Muscle of arm (tissue), 1 donor: ENCODE measurements at regions not wholly inside any gene's neighbourhood (a gene's known extent, or its start where the extent isn't known, plus 50 kb on each side); places are given as distances from the start of the nearest gene placed in this dataset.
A peak's percentile ranks its signal among the peaks of the same experiment; 100 is the strongest.

Experiments
- DNase-seq: peaks from one replicate; pipeline ENCODE4 v3.0.0-alpha.2; 2013

GRCh38 chr9:95822583-95823431 lies 52.7 kb upstream of the ERCC6L2 start:
- no peak for DNase-seq

GRCh38 chr9:95822015-95822414 lies 53.5 kb upstream of the ERCC6L2 start:
- DNase-seq: no peak

GRCh38 chr9:95820074-95820473 lies 55.4 kb upstream of the ERCC6L2 start:
- peak; percentile 17 for DNase-seq

DNA sequence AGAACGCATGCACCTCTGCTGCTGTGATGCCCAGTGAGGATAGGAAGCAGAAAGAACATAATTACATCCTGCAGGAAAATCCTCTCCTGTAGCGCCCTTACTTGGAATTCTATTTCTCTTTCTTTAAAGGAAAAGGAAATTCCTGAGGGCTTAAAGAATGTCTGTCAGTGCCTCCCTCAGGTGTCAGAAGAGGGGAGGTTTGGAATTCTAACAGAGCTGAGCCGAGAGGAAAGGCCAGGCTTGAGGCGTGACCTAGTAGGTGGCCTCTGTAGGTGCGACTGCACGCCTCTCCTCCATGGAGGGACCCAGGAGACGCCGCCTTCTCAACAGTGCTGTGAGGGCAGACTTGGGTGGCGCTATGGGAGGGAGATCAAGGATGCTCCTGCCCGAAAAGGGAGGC lies 55.9 kb upstream of the ERCC6L2 start:
- no peak for DNase-seq

DNA sequence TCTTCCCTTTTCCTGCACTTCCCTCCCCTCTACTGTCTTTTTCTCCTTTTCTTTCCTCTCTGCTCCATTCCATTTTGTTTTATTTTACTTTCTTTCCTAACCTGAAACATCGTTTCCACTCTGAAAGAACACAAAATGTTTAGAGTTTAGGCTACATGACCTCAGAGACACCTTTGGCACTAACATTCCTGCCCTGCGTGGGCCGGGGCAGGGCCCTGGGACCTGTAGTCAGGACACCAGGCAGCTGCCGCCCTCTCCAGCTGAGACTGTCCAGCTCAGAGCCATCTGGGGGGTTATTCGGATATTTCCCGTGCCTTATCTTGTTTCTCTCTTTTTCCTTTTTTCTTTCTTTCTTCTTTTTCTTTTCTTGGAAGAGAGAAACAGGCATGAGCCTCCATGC lies 58.3 kb upstream of the ERCC6L2 start:
- DNase-seq: no peak

DNA sequence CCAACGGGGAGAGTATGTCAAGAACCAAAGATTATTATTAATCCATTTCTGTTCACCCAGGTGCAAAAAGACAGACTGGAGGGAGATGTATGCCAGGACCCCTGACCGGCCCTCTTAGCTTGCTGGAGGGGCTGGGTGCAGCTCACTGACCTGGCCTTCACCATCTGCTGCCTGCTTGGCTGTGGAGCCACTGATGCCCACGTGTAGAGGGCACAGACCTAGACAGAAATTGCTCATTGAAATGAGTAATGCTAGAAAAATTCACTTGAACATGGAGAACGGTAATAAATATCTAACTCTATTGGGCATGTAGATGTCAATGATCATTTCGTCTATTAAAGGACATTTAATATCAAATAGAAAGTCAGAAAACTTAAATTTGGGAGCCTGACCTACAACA lies 58.8 kb upstream of the ERCC6L2 start:
- no peak for DNase-seq

DNA sequence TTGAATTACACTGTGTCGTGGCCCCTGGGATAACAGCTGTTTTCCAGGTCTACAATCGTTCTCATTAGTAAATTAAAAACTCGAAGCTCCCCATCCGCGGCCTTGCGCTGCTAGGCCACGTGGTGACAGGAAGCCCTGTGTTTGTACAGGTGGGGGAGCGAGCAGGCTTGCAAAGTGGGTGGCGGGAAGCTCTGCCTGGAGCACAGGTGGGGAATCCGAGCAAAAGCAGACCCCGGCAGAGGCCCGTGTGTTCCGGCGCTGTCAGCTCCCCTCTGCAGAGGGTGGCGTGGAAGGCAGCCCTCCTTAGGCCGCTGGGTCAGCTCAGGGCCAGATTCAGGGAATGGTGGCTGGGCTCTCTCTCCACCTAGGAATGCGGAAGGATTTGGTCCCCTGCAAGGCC lies 59.5 kb upstream of the ERCC6L2 start:
- no peak for DNase-seq

DNA sequence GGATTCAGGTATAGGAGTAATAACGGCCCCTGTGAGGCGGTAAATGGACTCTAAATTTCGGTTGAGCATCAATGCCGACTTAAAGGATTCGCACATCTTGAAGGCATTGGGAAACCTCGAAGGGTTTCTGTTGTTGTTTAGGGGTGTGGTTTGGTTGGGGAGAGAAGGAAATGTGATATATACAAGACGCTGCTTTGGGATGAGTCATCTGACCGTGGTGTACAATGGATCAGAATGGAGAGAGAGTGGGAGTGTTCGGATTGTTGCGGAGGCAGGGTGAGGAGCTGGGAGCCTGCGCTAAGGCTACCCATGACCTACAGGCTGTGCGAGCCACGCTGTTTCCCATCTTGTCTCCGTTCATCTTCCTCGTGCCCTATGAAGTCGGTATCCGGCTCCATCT lies 60.4 kb upstream of the ERCC6L2 start:
- DNase-seq: peak; percentile 31

GRCh38 chr9:95813923-95814322 lies 61.6 kb upstream of the ERCC6L2 start:
- DNase-seq: no peak

GRCh38 chr9:95810814-95811213 lies 64.7 kb upstream of the ERCC6L2 start:
- no peak for DNase-seq

DNA sequence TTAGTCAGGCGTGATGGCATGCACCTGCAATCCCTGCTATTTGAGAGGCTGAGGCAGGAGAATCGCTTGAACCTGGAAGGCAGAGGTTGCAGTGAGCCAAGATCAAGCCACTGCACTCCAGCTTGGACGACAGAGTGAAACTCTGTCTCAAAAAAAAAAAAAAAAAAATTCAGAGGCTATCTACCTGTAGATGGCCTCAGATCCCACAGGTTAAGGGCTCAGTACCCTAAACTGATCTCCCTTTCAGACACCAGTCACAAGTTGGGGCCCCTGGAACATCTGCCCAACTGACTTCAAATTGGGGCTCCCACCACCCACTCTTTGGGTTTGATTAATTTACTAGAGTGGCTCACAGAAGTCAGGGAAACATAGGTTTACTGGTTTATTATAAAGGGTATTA lies 65.4 kb upstream of the ERCC6L2 start:
- DNase-seq: no peak

DNA sequence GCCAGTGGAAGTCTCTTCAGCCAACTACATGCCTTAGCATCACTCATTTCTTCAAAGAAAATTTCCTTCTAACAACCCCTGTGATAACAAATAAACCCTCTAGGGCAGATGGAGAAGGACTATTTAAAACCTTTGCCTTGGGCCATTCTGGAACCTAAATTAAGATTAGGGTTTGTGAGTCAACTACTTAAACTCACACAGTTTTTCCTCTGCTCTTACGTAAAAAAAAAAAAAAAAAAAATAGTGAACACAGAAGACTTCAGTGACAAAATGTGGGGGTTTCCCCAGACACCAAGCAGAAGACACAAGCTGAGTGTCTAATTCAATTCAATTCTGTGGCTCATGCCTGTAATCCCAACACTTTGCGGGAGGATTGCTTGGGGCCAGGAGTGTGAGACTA lies 65.8 kb upstream of the ERCC6L2 start:
- DNase-seq: no peak

DNA sequence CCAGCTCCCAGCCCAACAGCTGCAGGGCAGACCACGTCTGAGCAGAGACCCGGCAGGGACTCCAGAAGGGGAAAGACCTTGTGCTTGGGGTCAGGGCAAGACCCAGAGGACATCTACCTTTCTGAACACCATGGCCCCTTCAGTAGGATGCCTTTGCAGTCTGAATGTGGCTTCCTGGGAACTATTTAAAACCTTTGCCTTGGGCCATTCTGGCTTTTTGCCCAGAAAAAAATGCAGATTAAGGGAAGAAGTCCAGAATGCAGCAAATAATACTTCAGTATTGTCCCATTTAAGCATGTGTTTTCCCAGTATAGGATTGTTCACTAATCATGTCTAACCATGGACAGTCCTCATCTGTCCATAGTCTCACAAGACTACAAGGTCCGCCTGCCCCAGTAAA lies 67.5 kb upstream of the ERCC6L2 start:
- DNase-seq: peak; percentile 14

DNA sequence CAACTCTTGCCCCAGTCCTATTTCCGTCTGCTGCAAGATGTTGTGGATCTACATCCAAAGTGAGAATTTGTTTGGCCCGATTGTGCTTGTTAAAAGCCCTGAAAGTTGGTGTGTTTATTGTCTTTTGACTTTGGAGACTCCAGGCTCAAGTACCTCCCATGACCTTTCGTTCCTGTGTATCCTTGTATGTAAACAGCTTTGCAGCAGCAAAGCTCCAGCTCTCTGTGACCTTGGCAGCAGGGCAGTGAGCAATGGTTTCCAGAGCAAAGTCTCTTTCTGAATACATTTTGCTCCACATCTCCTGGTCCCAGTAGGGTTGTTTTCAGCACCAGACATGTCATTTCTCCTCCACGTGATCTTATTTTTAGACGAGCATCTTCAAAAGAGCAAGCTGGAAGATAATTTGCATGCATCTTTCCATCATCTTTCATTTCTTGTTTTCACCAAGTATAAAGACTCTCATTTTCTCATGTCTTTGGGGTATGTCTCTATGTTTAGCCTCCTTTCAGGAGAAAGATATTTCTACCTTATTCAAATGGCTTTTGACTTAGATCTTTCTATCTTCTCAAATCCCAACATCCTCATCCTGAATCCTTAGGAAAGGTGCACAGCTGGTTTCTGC lies 68.1 kb upstream of the ERCC6L2 start:
- DNase-seq: no peak

DNA sequence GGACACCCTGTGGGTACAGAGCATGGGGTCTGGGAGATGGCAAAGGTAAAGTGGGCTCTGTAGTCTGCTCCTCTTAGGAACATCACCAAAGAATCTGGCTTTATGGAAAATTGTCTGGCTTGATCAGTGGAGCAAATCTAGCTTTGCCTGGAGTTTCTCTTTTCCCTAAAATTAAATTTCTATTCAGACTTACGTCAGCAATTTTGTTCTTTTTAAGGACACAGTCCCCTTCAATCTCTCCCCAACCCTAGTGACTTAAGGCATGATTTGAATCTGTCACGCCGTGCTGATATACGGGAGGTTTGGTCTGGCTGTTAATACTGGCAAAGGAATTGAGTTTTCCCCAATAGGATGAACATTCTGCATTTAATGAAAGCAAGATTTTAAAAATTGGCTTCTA lies 72.3 kb upstream of the ERCC6L2 start:
- DNase-seq: no peak

GRCh38 chr9:95801797-95802196 lies 73.7 kb upstream of the ERCC6L2 start:
- no peak for DNase-seq

DNA sequence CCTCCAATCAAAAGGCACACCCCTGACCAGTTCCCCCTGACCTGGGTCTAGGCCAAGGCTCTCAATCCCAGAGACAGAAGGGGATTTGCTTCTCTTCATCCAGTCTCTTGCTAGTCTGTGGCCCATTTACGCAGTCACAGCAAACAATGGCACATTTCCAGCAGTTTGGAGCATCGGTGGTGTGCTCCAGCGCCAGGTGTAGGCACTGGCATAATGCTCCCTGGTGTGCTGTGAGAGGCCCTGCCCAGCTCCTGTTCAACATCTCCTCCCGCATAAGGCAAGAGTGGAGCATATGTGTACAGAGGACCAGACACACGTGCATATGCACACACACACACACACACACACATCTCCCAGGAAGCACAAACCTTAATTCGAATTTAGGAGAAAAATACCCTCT lies 79.5 kb upstream of the ERCC6L2 start:
- DNase-seq: no peak

- peak; percentile 26 for DNase-seq
Measured at GRCh38 chr9:95793924-95794828, 81.3 kb upstream of the ERCC6L2 start.

DNA sequence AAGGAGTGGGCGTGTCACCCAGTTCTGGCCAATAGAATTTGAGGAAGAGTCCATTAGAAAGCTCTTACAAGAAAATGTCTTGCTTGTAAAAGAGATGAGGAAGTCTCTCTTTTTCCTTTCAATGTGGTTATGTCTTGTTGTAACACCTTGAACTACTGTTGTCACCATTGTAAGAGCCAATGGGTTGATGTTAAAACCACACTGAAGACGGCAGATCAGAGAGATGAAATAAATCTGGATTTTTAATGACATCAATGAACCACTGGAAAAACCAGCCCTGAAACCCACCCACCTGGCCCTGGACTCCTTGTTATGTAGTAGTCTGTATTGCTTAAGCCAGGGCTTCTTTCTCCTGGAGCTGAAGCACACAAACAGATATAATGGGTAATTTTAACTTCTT lies 83.8 kb upstream of the ERCC6L2 start:
- DNase-seq: no peak

GRCh38 chr9:95791286-95791685 lies 84.2 kb upstream of the ERCC6L2 start:
- no peak for DNase-seq

DNA sequence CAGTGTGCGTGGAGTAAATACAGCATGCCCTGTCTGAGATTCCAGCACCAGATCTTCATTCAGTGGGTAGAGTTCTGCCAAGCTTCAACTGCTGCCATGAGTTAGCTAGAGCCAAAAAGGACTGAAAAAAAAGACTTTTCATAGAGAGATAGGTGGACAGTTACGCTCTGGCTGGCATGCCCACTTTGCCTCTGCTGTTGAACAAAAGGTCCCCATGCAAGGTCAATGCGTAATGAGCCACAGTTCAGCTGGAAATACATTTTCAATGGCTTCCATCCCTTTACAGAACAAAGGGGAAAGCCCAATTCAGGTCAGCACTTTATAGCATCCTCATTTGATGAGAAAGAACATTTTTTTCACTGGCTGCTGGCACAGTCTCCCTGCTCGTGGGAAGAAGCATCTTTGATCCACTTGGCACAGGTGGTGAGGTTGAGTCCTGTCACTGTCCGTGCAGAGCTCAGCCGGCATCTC lies 86.9 kb upstream of the ERCC6L2 start:
- DNase-seq: no peak

- DNase-seq: no peak
Measured at GRCh38 chr9:95788021-95788420, 87.5 kb upstream of the ERCC6L2 start.

GRCh38 chr9:95785209-95785608 lies 90.3 kb upstream of the ERCC6L2 start:
- no peak for DNase-seq
